A549 (cell line): ENCODE measurements at regions not wholly inside any gene's neighbourhood (a gene's known extent, or its start where the extent isn't known, plus 50 kb on each side); places are given as distances from the start of the nearest gene placed in this dataset.

Experiments used
- ATAC-seq, 2 experiments: fragments of 200-7000 bp in 1 of 2; fragments of >200 bp in 1 of 2; cut with Nextera tagmentation in 1 of 2; cut with Tn5 transposase in 1 of 2; 3 replicates each; pipeline versions ENCODE4 v1.8.0 to v1.9.1; 2018 to 2020; ENCODE audit warnings: mild to moderate bottlenecking in 1 of 2, moderate library complexity in 1 of 2
- CTCF ChIA-PET: fragments of 300-600 bp; sonication (Branson Sonifier 250); formaldehyde crosslinking; extraction: SDS; loops from one replicate; lab custom pipeline; 2021; ENCODE audit warnings: antibody characterized with exemption, inconsistent platforms; lab: Yijun Ruan, JAX
- POLR2A ChIA-PET: fragments of 350-600 bp; formaldehyde crosslinking; extraction: SDS; loops from one replicate; lab custom pipeline; 2021; ENCODE audit warnings: antibody characterized with exemption, inconsistent platforms; lab: Yijun Ruan, JAX
- DNase-seq, 2 experiments: peaks; one replicate each; pipeline versions ENCODE4 v3.0.0 to v3.0.0-alpha.2; 2011 to 2016; ENCODE audit warnings: low read depth in 1 of 2, low spot score in 1 of 2
- FAIRE-seq: peaks from 2 replicates; lab custom pipeline; 2011; peaks lifted over from hg19 to GRCh38; lab: Jason Lieb, UNC
- H3K27ac ChIP-seq, 2 experiments: fragments of >200 bp; sonication (Bioruptor Twin); formaldehyde crosslinking; 3 replicates each; pipeline ENCODE4 v1.5.1; 2016 to 2017
- H3K4me1 ChIP-seq: fragments of >200 bp; sonication (Bioruptor Twin); formaldehyde crosslinking; 3 replicates; pipeline ENCODE4 v1.6.1; 2016
- H3K4me2 ChIP-seq: fragments of >200 bp; sonication (Bioruptor Twin); formaldehyde crosslinking; 3 replicates; pipeline ENCODE4 v1.6.1; 2016
- H3K4me3 ChIP-seq: fragments of >200 bp; sonication (Bioruptor Twin); formaldehyde crosslinking; 3 replicates; pipeline ENCODE4 v1.5.1; 2016
- H3K9me3 ChIP-seq: fragments of >200 bp; sonication (Bioruptor Twin); formaldehyde crosslinking; 3 replicates; pipeline ENCODE4 v1.6.1; 2016
- CBX8 ChIP-seq: fragments of 200-600 bp; sonication (generic); IDR thresholded peaks from 2 replicates; pipeline ENCODE4 v1.6.1; 2016
- ESRRA ChIP-seq: fragments of 150-350 bp; IDR thresholded peaks from 2 replicates; pipeline ENCODE4 v1.6.1; 2014; ENCODE audit warnings: mild to moderate bottlenecking, low read length, borderline replicate concordance
- FOSB ChIP-seq: fragments of 250-450 bp; sonication (Bioruptor Pico); IDR thresholded peaks from 2 replicates; pipeline ENCODE4 v1.5.0; 2020; ENCODE audit warnings: mild to moderate bottlenecking, moderate library complexity
- HES2 ChIP-seq: fragments of >200 bp; sonication (Bioruptor Twin); formaldehyde crosslinking; IDR thresholded peaks from 2 replicates; pipeline ENCODE4 v1.6.1; 2016
- HEYL ChIP-seq: fragments of 250-450 bp; sonication (Bioruptor Pico); IDR thresholded peaks from 2 replicates; pipeline ENCODE4 v1.8.0; 2021; ENCODE audit warnings: mild to moderate bottlenecking, moderate library complexity
- HOXA7 ChIP-seq: fragments of 250-450 bp; sonication (Bioruptor Pico); IDR thresholded peaks from 2 replicates; pipeline ENCODE4 v1.5.0; 2020; ENCODE audit warnings: mild to moderate bottlenecking, moderate library complexity
- HOXB5 ChIP-seq: fragments of 250-450 bp; sonication (Bioruptor Pico); IDR thresholded peaks from 2 replicates; pipeline ENCODE4 v1.5.0; 2020; ENCODE audit warnings: mild to moderate bottlenecking, moderate library complexity
- JUNB ChIP-seq: fragments of >200 bp; sonication (Bioruptor Twin); formaldehyde crosslinking; IDR thresholded peaks from 2 replicates; pipeline ENCODE4 v1.6.1; 2016
- MAFK ChIP-seq: fragments of 450-650 bp; IDR thresholded peaks from 2 replicates; pipeline ENCODE4 v1.6.1; 2014; ENCODE audit not compliant: partially characterized antibody
- POLR2A ChIP-seq: IDR thresholded peaks from 2 replicates; pipeline ENCODE4 v1.6.1; 2012; ENCODE audit warnings: mild to moderate bottlenecking, low read length
- RAD21 ChIP-seq, 2 experiments: fragments of >200 bp in 1 of 2; sonication (Bioruptor Twin) in 1 of 2; formaldehyde crosslinking in 1 of 2; IDR thresholded peaks in 1 of 2; conservative IDR thresholded peaks in 1 of 2; 2 replicates in 1 of 2; 3 replicates in 1 of 2; pipeline ENCODE4 v1.6.1; 2012 to 2018; ENCODE audit warnings: inconsistent platforms in 1 of 2
- RFX5 ChIP-seq: fragments of 450-650 bp; IDR thresholded peaks from 2 replicates; pipeline ENCODE4 v1.7.1; 2014; ENCODE audit warnings: antibody characterized with exemption, mild to moderate bottlenecking, moderate library complexity
- RNF2 ChIP-seq: fragments of 200-600 bp; sonication (generic); IDR thresholded peaks from 2 replicates; pipeline ENCODE4 v1.6.1; 2016; ENCODE audit warnings: low read depth, mild to moderate bottlenecking, antibody characterized with exemption, moderate library complexity, borderline replicate concordance
- SMC3 ChIP-seq: fragments of >200 bp; sonication (Bioruptor Twin); formaldehyde crosslinking; IDR thresholded peaks from 3 replicates; pipeline ENCODE4 v1.6.1; 2018; ENCODE audit warnings: inconsistent platforms
- SREBF2 ChIP-seq: fragments of 450-650 bp; IDR thresholded peaks from 2 replicates; pipeline ENCODE4 v1.6.1; 2014; ENCODE audit warnings: mild to moderate bottlenecking, moderate library complexity
- TFCP2L1 ChIP-seq: fragments of 250-450 bp; sonication (Bioruptor Pico); IDR thresholded peaks from 2 replicates; pipeline ENCODE4 v1.5.0; 2021; ENCODE audit warnings: mild to moderate bottlenecking
- USF2 ChIP-seq: fragments of 450-650 bp; IDR thresholded peaks from 2 replicates; pipeline ENCODE4 v1.6.1; 2014; ENCODE audit warnings: antibody characterized with exemption
- ZFP36 ChIP-seq: fragments of 450-650 bp; IDR thresholded peaks from 2 replicates; pipeline ENCODE4 v1.6.1; 2014; ENCODE audit warnings: borderline replicate concordance; ENCODE audit not compliant: partially characterized antibody
- ZNF302 ChIP-seq: fragments of 250-450 bp; sonication (Bioruptor Pico); IDR thresholded peaks from 2 replicates; pipeline ENCODE4 v1.9.0; 2021; ENCODE audit warnings: inconsistent platforms, mild to moderate bottlenecking, moderate library complexity
- WGBS: methylation state at CpG from one replicate; pipeline ENCODE4 v1.1.6; 2017; ENCODE audit errors: missing lambda C conversion rate; 5-methylcytosine and 5-hydroxymethylcytosine counted together

- TF ChIP-seq SREBF2 = no peak
- no peak for TF ChIP-seq TFCP2L1 (CRISPR knock-in tag)
- TF ChIP-seq CBX8 = no peak
- TF ChIP-seq HEYL (CRISPR knock-in tag) = no peak
- TF ChIP-seq ZFP36 = no peak
- no peak for TF ChIP-seq MAFK
- no peak for TF ChIP-seq RAD21 (conservative IDR thresholded peaks at IDR 0.05 in 1 of 2, IDR thresholded peaks at IDR 0.05 in 1 of 2)
- TF ChIP-seq SMC3 = no peak
- TF ChIP-seq ZNF302 (CRISPR knock-in tag) = no peak
- TF ChIP-seq JUNB = no peak
- TF ChIP-seq, all 56 proteins: peak for 0
- no peaks in the 10 kb centered on the region for H3K4me1 ChIP-seq
- no peak overlapping the region for H3K4me2 ChIP-seq
- peaks cover 37% of the 10 kb centered on the region for H3K9me3 ChIP-seq
- 0% methylated on average over 1 of the region's 1 CpG for WGBS
- H3K4me3 ChIP-seq = no peak overlapping the region
- POLR2A ChIA-PET = no interaction called here
- DNase-seq (no peak), FAIRE-seq (no peak), ATAC-seq (no peak)
- no peak overlapping the region for H3K27ac ChIP-seq
- CTCF ChIA-PET = interaction anchor here (1.1 kb wide), 1 partner anchor 339 kb away, joined by 3 read pairs; no protein-coding TSS in a partner anchor
Measured at GRCh38 chr2:54365661-54366060, 90.5 kb upstream of the SPTBN1 start.

GRCh38 chr2:54366487-54367280, 89.4 kb upstream of the SPTBN1 start:
- ChIA-PET CTCF (no interaction called here), POLR2A (no interaction called here)
- 32% methylated on average over 3 of the region's 3 CpGs for WGBS
- FAIRE-seq (no peak), ATAC-seq (no peak), DNase-seq (no peak)
- no peak overlapping the region for H3K27ac ChIP-seq
- peaks cover 37% of the 10 kb centered on the region for H3K9me3 ChIP-seq
- no peak overlapping the region for H3K4me2 ChIP-seq
- no peak overlapping the region for H3K4me3 ChIP-seq
- TF ChIP-seq HOXA7 (CRISPR knock-in tag) (0 out of 2 replicates have a peak, but pooled peaks have one; percentile 44), HOXB5 (no peak)
- H3K4me1 ChIP-seq = no peaks in the 10 kb centered on the region

- no peak for FAIRE-seq
- CTCF ChIA-PET = no interaction called here
Measured at GRCh38 chr2:54370405-54371104, 85.6 kb upstream of the SPTBN1 start.

GRCh38 chr2:54371460-54372065, 84.6 kb upstream of the SPTBN1 start:
- TF ChIP-seq RFX5 = no peak
- CTCF ChIA-PET = no interaction called here
- WGBS = 68% methylated on average over 7 of the region's 7 CpGs

More at GRCh38 chr2:54370405-54371104, 85.6 kb upstream of the SPTBN1 start:
- H3K4me1 ChIP-seq = no peaks in the 10 kb centered on the region
- H3K4me3 ChIP-seq = no peak overlapping the region
- no peak for TF ChIP-seq SREBF2
- TF ChIP-seq FOSB = no peak
- no peak for TF ChIP-seq USF2
- TF ChIP-seq POLR2A = no peak
- TF ChIP-seq RNF2 = no peak
- no peak for TF ChIP-seq ESRRA
- no peak for TF ChIP-seq HES2
- TF ChIP-seq, all 56 proteins: peak for 0
- 42% methylated on average over 7 of the region's 7 CpGs for WGBS
- DNase-seq (no peak), ATAC-seq (no peak)
- Histone ChIP-seq H3K9me3 (peaks cover 28% of the 10 kb centered on the region), H3K27ac (no peak overlapping the region), H3K4me2 (no peak overlapping the region)
- POLR2A ChIA-PET = no interaction called here

More at GRCh38 chr2:54371460-54372065, 84.6 kb upstream of the SPTBN1 start:
- H3K4me1 ChIP-seq = no peaks in the 10 kb centered on the region
- peaks cover 18% of the 10 kb centered on the region; the same call in 1 of the 3 replicates for H3K9me3 ChIP-seq
- POLR2A ChIA-PET = no interaction called here
- H3K4me3 ChIP-seq = no peak overlapping the region
- FAIRE-seq (no peak), DNase-seq (no peak), ATAC-seq (no peak)
- H3K4me2 ChIP-seq = no peak overlapping the region
- H3K27ac ChIP-seq = no peak overlapping the region
